GM23248 (cell line): ENCODE measurements at regions not wholly inside any gene's neighbourhood (a gene's known extent, or its start where the extent isn't known, plus 50 kb on each side); places are given as distances from the start of the nearest gene placed in this dataset.

Source experiments
- DNase-seq: peaks from one replicate; pipeline ENCODE4 v3.0.0-alpha.2; 2015
- H2AFZ ChIP-seq: fragments of 200-600 bp; sonication (generic); 2 replicates; pipeline ENCODE4 v1.6.1; 2016; ENCODE audit warnings: antibody characterized with exemption
- H3F3A ChIP-seq: fragments of 200-600 bp; sonication (generic); 2 replicates; pipeline ENCODE4 v1.6.1; 2016; ENCODE audit warnings: mild to moderate bottlenecking, antibody characterized with exemption, mixed run types; ENCODE audit not compliant: insufficient read depth
- H3K27ac ChIP-seq: fragments of 200-600 bp; sonication (generic); 2 replicates; pipeline ENCODE4 v1.5.1; 2016; ENCODE audit warnings: mild to moderate bottlenecking
- H3K27me3 ChIP-seq: fragments of 200-600 bp; sonication (generic); replicated peaks from 2 replicates; pipeline ENCODE4 v1.6.1; 2016; ENCODE audit warnings: mild to moderate bottlenecking; ENCODE audit not compliant: insufficient read depth
- H3K36me3 ChIP-seq: fragments of 200-600 bp; sonication (generic); 2 replicates; pipeline ENCODE4 v1.6.1; 2016; ENCODE audit warnings: low read depth, mild to moderate bottlenecking
- H3K4me1 ChIP-seq: fragments of 200-600 bp; sonication (generic); 2 replicates; pipeline ENCODE4 v1.6.1; 2016; ENCODE audit warnings: mild to moderate bottlenecking; ENCODE audit not compliant: insufficient read depth
- H3K4me2 ChIP-seq: fragments of 200-600 bp; sonication (generic); one replicate; pipeline ENCODE4 v1.6.1; 2016; ENCODE audit warnings: mild to moderate bottlenecking; ENCODE audit not compliant: unreplicated experiment
- H3K4me3 ChIP-seq: fragments of 200-600 bp; sonication (generic); 2 replicates; pipeline ENCODE4 v1.5.1; 2016; ENCODE audit warnings: mild to moderate bottlenecking
- H3K79me2 ChIP-seq: fragments of 200-600 bp; sonication (generic); 2 replicates; pipeline ENCODE4 v1.6.1; 2016; ENCODE audit warnings: mild to moderate bottlenecking; ENCODE audit not compliant: insufficient read depth
- H3K9ac ChIP-seq: fragments of 200-600 bp; sonication (generic); 2 replicates; pipeline ENCODE4 v1.6.1; 2016; ENCODE audit warnings: mild to moderate bottlenecking
- H3K9me2 ChIP-seq: fragments of 200-600 bp; sonication (generic); 2 replicates; pipeline ENCODE4 v1.6.1; 2016; ENCODE audit warnings: mixed run types, mild to moderate bottlenecking, moderate library complexity; ENCODE audit not compliant: insufficient read depth
- H3K9me3 ChIP-seq: fragments of 200-600 bp; sonication (generic); one replicate; pipeline ENCODE4 v1.6.1; 2017; ENCODE audit warnings: low read depth
- H4K20me1 ChIP-seq: fragments of 200-600 bp; sonication (generic); 2 replicates; pipeline ENCODE4 v1.6.0; 2016; ENCODE audit not compliant: insufficient read depth
- EZH2 ChIP-seq: fragments of 200-600 bp; sonication (generic); IDR thresholded peaks from 2 replicates; pipeline ENCODE4 v1.6.1; 2018; ENCODE audit warnings: antibody characterized with exemption, mild to moderate bottlenecking; ENCODE audit not compliant: insufficient read depth, poor library complexity, severe bottlenecking
- EZH2phosphoT487 ChIP-seq: fragments of 200-600 bp; sonication (generic); IDR thresholded peaks from 2 replicates; pipeline ENCODE4 v1.6.1; 2018; ENCODE audit warnings: antibody characterized with exemption, moderate library complexity, mild to moderate bottlenecking, low read depth; ENCODE audit not compliant: insufficient read depth
- WGBS, 2 experiments: methylation state at CpG; one replicate each; pipeline ENCODE4 v1.1.6; 2015 to 2017; ENCODE audit warnings: low lambda C conversion rate in 2 of 2, low coverage in 1 of 2; ENCODE audit errors: missing lambda C conversion rate in 2 of 2; 5-methylcytosine and 5-hydroxymethylcytosine counted together
- in situ Hi-C: fragments of 300-500 bp; cut with MboI; formaldehyde crosslinking; loops from 2 replicates; pipeline ENCODE4 v1.15.0; 2020

DNA sequence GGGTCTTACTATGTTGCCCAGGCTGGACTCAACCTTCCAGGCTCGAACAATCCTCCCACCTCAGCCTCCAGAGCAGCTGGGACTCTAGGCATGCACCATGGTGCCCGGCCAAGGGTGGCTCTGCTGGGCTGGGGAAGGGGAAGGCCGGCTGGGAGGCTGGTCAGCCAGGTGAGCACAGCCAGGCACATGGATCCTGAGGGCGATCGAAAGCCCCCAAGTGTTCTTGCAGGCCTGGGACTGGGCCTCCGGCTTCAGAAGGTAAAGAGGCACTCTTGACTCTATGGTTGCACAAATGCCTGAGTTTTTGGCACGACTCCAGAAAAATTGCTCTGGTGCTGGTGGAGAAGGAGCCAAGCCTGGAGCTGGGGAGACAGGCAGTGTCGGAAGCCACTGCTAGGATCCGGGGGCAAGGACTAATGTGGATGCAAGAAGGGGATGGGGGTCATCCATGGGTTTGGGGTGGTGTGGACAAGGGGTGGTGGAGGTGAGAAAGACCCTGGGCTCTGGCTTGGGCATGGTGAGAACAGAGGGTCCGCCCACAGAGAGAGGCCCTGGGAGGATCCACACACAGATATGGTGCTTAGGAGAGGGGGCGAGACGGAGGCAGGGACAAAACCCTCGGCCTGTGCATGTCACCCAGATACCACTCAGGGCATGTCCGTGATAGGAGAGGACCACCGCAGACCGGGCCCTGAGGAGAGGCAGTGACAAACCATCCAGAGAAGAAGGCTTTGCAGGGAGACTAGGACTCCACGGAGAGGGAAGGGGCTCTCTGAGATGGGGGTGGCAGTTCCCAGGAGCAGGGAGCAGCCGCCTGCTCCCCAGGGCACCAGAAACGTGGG is 51.1 kb upstream of the COL5A1 start:
- no peaks in the 10 kb centered on the region for H3K27me3 ChIP-seq
- no peak for DNase-seq
- H3K36me3 ChIP-seq: no peaks in the 10 kb centered on the region
- peak overlapping the region; percentile 80 for H3K4me2 ChIP-seq
- in situ Hi-C loops: no loop called here
- H3F3A ChIP-seq: peaks cover 18% of the 10 kb centered on the region
- H3K4me3 ChIP-seq: no peak overlapping the region
- H3K9ac ChIP-seq: peak overlapping the region; percentile 91
- TF ChIP-seq EZH2 (no peak), EZH2phosphoT487 (no peak)
- peaks cover 39% of the 10 kb centered on the region for H3K4me1 ChIP-seq
- H3K9me2 ChIP-seq: no peaks in the 10 kb centered on the region
- no peak overlapping the region for H2AFZ ChIP-seq
- 79 to 81% methylated on average over 17 to 19 of the region's 19 CpGs for WGBS, 2 experiments
- no peaks in the 10 kb centered on the region for H3K79me2 ChIP-seq
- no peaks in the 10 kb centered on the region for H4K20me1 ChIP-seq
- no peaks in the 10 kb centered on the region for H3K9me3 ChIP-seq
- peak overlapping the region; percentile 98 for H3K27ac ChIP-seq

DNA sequence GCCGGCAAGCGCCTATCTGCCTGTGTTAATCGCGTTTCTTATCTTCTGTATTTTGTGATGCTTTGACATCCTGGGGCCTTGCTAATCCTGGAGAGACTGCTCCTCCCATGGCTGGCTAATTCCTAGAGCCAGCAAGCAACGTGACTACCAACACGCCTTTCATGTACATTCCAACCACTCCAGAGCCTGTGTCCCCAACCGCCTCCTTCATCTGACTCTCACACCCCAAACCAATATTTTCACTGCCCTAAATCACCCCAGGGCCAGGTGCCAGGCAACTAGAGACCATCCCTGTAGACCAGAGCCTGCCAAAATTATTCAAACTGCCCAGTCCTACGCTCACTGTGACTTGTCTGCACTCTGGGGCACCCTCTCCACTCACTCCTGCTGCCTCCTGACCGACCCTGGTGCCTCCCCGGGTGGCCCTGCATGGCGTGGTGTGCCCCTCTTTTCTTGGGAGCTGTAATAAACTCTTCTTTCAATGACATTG is 50.5 kb upstream of the COL5A1 start:
- Histone ChIP-seq H3F3A (peaks cover 19% of the 10 kb centered on the region), H3K27me3 (no peaks in the 10 kb centered on the region), H3K9ac (peak overlapping the region; percentile 91), H2AFZ (0 out of 2 replicates have a peak overlapping the region, but pooled peaks have one; percentile 54), H4K20me1 (no peaks in the 10 kb centered on the region), H3K9me2 (no peaks in the 10 kb centered on the region), H3K4me1 (peaks cover 37% of the 10 kb centered on the region), H3K36me3 (no peaks in the 10 kb centered on the region), H3K27ac (peak overlapping the region; percentile 98), H3K4me3 (peak overlapping the region; percentile 59), H3K79me2 (no peaks in the 10 kb centered on the region), H3K9me3 (no peaks in the 10 kb centered on the region), H3K4me2 (peak overlapping the region; percentile 80)
- in situ Hi-C loops: no loop called here
- TF ChIP-seq EZH2phosphoT487 (no peak), EZH2 (no peak)
- 35 to 38% methylated on average over 11 of the region's 11 CpGs for WGBS, 2 experiments
- DNase-seq: peak; percentile 74

DNA sequence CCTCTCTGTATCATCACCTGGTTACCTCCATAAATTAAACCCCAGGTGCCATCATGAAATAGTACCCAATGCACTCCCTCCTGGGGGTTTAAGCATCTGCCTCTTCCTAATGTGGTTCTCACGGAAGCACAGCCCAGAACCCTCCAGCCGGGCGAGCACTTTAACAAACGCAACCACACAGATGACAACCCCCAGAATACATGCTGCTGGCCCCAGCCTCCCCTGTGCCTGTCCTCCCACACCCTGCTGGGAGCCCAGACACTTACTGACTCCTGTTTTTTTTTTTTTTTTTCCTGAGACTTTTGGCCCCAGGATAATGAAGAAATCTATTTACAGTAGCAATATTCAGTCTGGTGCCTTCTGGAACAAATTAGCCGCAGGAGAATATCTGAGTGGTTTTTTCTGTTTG is 50.0 kb upstream of the COL5A1 start:
- Histone ChIP-seq H3K36me3 (no peaks in the 10 kb centered on the region), H3K4me3 (peak overlapping the region; percentile 59), H4K20me1 (no peaks in the 10 kb centered on the region), H2AFZ (peak overlapping the region; percentile 54), H3K9me3 (no peaks in the 10 kb centered on the region), H3K9ac (peak overlapping the region; percentile 91), H3K4me2 (peak overlapping the region; percentile 80), H3K4me1 (peaks cover 34% of the 10 kb centered on the region), H3K27me3 (no peaks in the 10 kb centered on the region), H3K79me2 (no peaks in the 10 kb centered on the region), H3F3A (peaks cover 23% of the 10 kb centered on the region), H3K9me2 (no peaks in the 10 kb centered on the region), H3K27ac (peak overlapping the region; percentile 98)
- peak; percentile 88 for DNase-seq
- in situ Hi-C loops: no loop called here
- 0 to 2% methylated on average over 5 of the region's 5 CpGs for WGBS, 2 experiments
- TF ChIP-seq EZH2 (no peak), EZH2phosphoT487 (no peak)
